Mesendoderm (in vitro differentiated cells): ENCODE measurements at regions not wholly inside any gene's neighbourhood (a gene's known extent, or its start where the extent isn't known, plus 50 kb on each side); places are given as distances from the start of the nearest gene placed in this dataset.

ENCODE experiments used
- DNase-seq: peaks from one replicate; pipeline ENCODE4 v3.0.0; 2013
- H2AK5ac ChIP-seq: 2 replicates; pipeline ENCODE4 v1.6.1; 2013; ENCODE audit warnings: low read length, inconsistent platforms
- H2BK120ac ChIP-seq: 2 replicates; pipeline ENCODE4 v1.6.1; 2013; ENCODE audit warnings: low read depth, mild to moderate bottlenecking, low read length, moderate library complexity, mixed read lengths
- H2BK15ac ChIP-seq: replicated peaks from 2 replicates; pipeline ENCODE4 v1.6.1; 2013; ENCODE audit warnings: low read depth, mild to moderate bottlenecking, moderate library complexity
- H2BK5ac ChIP-seq: 2 replicates; pipeline ENCODE4 v1.6.1; 2013; ENCODE audit warnings: low read length, inconsistent platforms
- H3K18ac ChIP-seq: 2 replicates; pipeline ENCODE4 v1.6.1; 2013; ENCODE audit warnings: mild to moderate bottlenecking, low read length, mixed read lengths
- H3K23ac ChIP-seq: one replicate; pipeline ENCODE4 v1.6.1; 2013; ENCODE audit warnings: low read length
- H3K27ac ChIP-seq: 2 replicates; pipeline ENCODE4 v1.5.1; 2013; ENCODE audit warnings: low read depth, mild to moderate bottlenecking, inconsistent platforms, low read length, moderate library complexity
- H3K27me3 ChIP-seq: 2 replicates; pipeline ENCODE4 v1.6.1; 2013; ENCODE audit warnings: low read length, control low read depth, mild to moderate bottlenecking, inconsistent platforms; ENCODE audit not compliant: insufficient read depth, poor library complexity
- H3K36me3 ChIP-seq: 2 replicates; pipeline ENCODE4 v1.6.1; 2013; ENCODE audit warnings: low read length, inconsistent platforms; ENCODE audit not compliant: control insufficient read depth, insufficient read depth
- H3K4ac ChIP-seq: one replicate; pipeline ENCODE4 v1.6.1; 2013; ENCODE audit warnings: low read depth, mild to moderate bottlenecking, low read length, moderate library complexity
- H3K4me1 ChIP-seq: 2 replicates; pipeline ENCODE4 v1.6.1; 2013; ENCODE audit warnings: low read depth, low read length, inconsistent platforms; ENCODE audit not compliant: control insufficient read depth
- H3K4me2 ChIP-seq: 2 replicates; pipeline ENCODE4 v1.6.1; 2013; ENCODE audit warnings: low read length
- H3K4me3 ChIP-seq: 2 replicates; pipeline ENCODE4 v1.5.1; 2013; ENCODE audit warnings: mild to moderate bottlenecking, low read length
- H3K56ac ChIP-seq: one replicate; pipeline ENCODE4 v1.6.1; 2013; ENCODE audit warnings: low read length
- H3K79me1 ChIP-seq: 2 replicates; pipeline ENCODE4 v1.6.1; 2013; ENCODE audit warnings: low read length, inconsistent platforms
- H3K79me2 ChIP-seq: 2 replicates; pipeline ENCODE4 v1.6.1; 2013; ENCODE audit warnings: mild to moderate bottlenecking, low read length; ENCODE audit not compliant: control insufficient read depth, insufficient read depth
- H3K9ac ChIP-seq: 2 replicates; pipeline ENCODE4 v1.6.1; 2013; ENCODE audit warnings: low read length, inconsistent platforms
- H4K5ac ChIP-seq: one replicate; pipeline ENCODE4 v1.6.1; 2013; ENCODE audit warnings: low read length
- H4K8ac ChIP-seq: one replicate; pipeline ENCODE4 v1.6.1; 2013; ENCODE audit warnings: low read depth, mild to moderate bottlenecking, control low read depth, low read length, moderate library complexity
- WGBS: extraction: QIAGEN DNeasy Blood & Tissue Kit; methylation state at CpG from one replicate; pipeline ENCODE4 v1.1.7; 2013; ENCODE audit warnings: low lambda C conversion rate, missing lambda C conversion rate; ENCODE audit not compliant: insufficient coverage; ENCODE audit errors: extremely low coverage; 5-methylcytosine and 5-hydroxymethylcytosine counted together

DNA sequence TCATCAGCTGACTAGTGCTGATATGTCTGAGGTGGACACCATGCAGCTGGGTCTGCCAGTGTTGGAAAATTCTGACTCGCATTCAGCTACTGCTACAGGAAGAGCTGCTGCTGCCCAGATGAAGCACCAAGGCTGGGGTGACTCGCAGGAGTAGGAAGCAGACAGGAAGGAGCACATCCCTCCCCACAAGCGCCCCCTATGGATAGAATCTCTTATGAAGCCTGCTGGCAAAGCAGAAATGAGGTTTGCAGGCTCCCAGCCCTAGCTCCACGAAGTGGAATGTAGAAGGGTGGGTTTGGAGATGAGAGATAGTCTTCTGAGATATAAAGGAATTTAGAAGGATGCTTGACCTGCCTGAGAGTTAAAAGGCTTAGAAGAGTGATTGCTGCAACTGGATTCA, 443.0 kb downstream of the ACTL7B start:
- Histone ChIP-seq H4K8ac (no peak overlapping the region), H2AK5ac (no peak overlapping the region), H3K18ac (no peak overlapping the region), H3K4me1 (no peaks in the 10 kb centered on the region), H3K4me2 (no peak overlapping the region), H2BK15ac (no peak overlapping the region), H4K5ac (no peak overlapping the region), H3K4me3 (no peak overlapping the region), H2BK5ac (no peak overlapping the region), H3K27ac (no peak overlapping the region), H3K4ac (no peak overlapping the region), H3K79me1 (no peaks in the 10 kb centered on the region), H3K27me3 (no peaks in the 10 kb centered on the region), H3K56ac (no peak overlapping the region), H2BK120ac (no peak overlapping the region), H3K23ac (no peak overlapping the region), H3K36me3 (no peaks in the 10 kb centered on the region), H3K9ac (no peak overlapping the region), H3K79me2 (no peaks in the 10 kb centered on the region)
- peak; percentile 94 for DNase-seq
- WGBS, result no CpG with 5 or more reads among the region's 4 CpGs

DNA sequence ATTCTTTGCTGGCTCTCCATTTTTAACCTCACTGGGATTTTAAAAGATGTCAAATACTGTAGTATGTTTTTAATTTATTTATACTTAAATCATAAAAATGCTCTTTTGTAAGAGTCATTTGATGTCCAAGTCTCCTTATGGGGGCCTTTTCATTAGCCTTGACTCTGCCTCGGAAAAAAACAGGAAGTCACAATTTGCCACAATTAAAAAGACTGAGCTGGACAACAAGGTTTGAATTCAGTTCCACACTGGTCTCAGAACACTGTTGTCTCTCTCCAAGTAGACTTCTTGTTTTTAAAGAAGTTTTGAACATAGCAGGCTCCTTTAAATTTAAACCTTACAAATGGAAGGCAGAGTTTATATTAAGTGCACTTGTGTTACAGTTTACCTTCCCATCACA, 444.2 kb downstream of the ACTL7B start:
- H3K27ac ChIP-seq, result no peak overlapping the region
- H4K5ac ChIP-seq, result no peak overlapping the region
- H3K79me1 ChIP-seq, result no peaks in the 10 kb centered on the region
- no peak overlapping the region for H3K4me3 ChIP-seq
- no peak overlapping the region for H3K56ac ChIP-seq
- no peak overlapping the region for H2BK5ac ChIP-seq
- no peak overlapping the region for H3K23ac ChIP-seq
- no peak overlapping the region for H2BK15ac ChIP-seq
- no peak overlapping the region for H2AK5ac ChIP-seq
- no peaks in the 10 kb centered on the region for H3K36me3 ChIP-seq
- H3K4me2 ChIP-seq, result no peak overlapping the region
- no peaks in the 10 kb centered on the region for H3K4me1 ChIP-seq
- H4K8ac ChIP-seq, result no peak overlapping the region
- H3K18ac ChIP-seq, result no peak overlapping the region
- H3K9ac ChIP-seq, result no peak overlapping the region
- WGBS, result no CpG with 5 or more reads among the region's 1 CpG
- H3K4ac ChIP-seq, result no peak overlapping the region
- H2BK120ac ChIP-seq, result no peak overlapping the region
- H3K27me3 ChIP-seq, result no peaks in the 10 kb centered on the region
- no peak for DNase-seq
- no peaks in the 10 kb centered on the region for H3K79me2 ChIP-seq

DNA sequence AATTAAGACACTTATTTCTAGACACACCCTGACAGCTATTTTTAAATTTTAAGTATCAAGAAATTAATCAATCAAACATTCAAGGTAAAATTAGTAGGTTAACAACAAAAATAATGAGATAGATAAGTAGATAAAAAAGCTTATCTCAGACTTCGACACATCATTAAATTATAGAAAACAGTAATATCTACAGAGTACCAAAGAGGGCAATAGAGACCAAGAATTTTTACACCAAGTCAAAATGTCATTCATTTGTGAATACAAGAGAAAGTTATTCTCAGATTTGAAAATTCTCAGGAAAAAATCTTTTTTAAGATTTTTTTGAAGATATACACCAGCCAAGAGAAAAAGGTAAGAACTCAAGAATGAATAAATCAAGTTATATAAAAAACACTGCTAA, 445.6 kb downstream of the ACTL7B start:
- WGBS, result no CpG with 5 or more reads among the region's 1 CpG
- H3K4me1 ChIP-seq, result no peaks in the 10 kb centered on the region
- no peak overlapping the region for H2BK120ac ChIP-seq
- no peak overlapping the region for H2BK5ac ChIP-seq
- H3K79me1 ChIP-seq, result no peaks in the 10 kb centered on the region
- H3K18ac ChIP-seq, result no peak overlapping the region
- H4K5ac ChIP-seq, result no peak overlapping the region
- H3K56ac ChIP-seq, result no peak overlapping the region
- H3K27me3 ChIP-seq, result no peaks in the 10 kb centered on the region
- H3K27ac ChIP-seq, result no peak overlapping the region
- no peak overlapping the region for H2AK5ac ChIP-seq
- no peak overlapping the region for H3K4me3 ChIP-seq
- no peak overlapping the region for H4K8ac ChIP-seq
- H3K36me3 ChIP-seq, result no peaks in the 10 kb centered on the region
- DNase-seq, result no peak
- H3K79me2 ChIP-seq, result no peaks in the 10 kb centered on the region
- no peak overlapping the region for H3K4me2 ChIP-seq
- H3K4ac ChIP-seq, result no peak overlapping the region
- no peak overlapping the region for H2BK15ac ChIP-seq
- H3K23ac ChIP-seq, result no peak overlapping the region
- no peak overlapping the region for H3K9ac ChIP-seq

DNA sequence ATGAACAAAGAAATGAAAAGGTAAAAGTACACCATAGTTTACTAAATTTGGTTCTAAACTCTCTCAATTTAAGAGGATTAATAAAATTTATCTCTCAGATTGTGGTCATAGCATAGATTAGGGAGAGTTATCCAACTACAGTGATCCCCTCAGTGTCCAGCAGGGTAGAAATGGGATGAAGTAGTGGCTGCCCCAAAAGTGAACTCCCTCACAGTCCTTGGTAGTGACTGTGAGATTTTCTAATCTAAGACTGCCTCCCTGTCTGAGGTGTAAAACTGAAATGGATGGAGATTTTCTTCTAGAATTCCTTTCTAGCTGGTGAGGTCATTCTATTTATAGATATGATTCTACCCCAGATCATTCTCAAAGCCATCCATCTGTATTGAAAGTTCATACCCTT, 455.5 kb downstream of the ACTL7B start:
- Histone ChIP-seq H3K4me3 (no peak overlapping the region), H3K18ac (no peak overlapping the region), H3K4ac (no peak overlapping the region), H3K4me1 (no peaks in the 10 kb centered on the region), H3K27me3 (no peaks in the 10 kb centered on the region), H2BK5ac (no peak overlapping the region), H4K5ac (no peak overlapping the region), H3K56ac (no peak overlapping the region), H3K23ac (no peak overlapping the region), H3K79me1 (no peaks in the 10 kb centered on the region), H3K4me2 (no peak overlapping the region), H2BK15ac (no peak overlapping the region), H4K8ac (no peak overlapping the region), H2BK120ac (no peak overlapping the region), H3K36me3 (no peaks in the 10 kb centered on the region), H3K9ac (no peak overlapping the region), H2AK5ac (no peak overlapping the region), H3K27ac (no peak overlapping the region), H3K79me2 (no peaks in the 10 kb centered on the region)
- DNase-seq, result no peak

DNA sequence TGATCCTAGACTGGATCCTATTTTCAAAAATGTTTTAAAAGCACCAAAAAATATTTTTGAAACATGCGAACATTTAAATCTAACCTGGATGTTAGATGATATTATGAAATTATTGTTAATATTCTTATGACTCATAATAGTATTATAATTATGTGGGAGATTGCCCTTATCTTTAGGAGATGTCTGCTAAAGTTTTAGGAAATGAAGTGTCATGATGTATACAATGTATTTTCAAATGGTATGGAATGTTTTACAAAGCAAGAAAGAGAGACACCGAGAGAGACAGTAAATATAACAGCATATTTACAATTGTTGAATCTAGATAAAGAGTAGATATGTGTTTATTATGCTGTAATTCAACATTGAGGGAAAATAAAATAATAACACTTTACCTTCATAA, 455.9 kb downstream of the ACTL7B start:
- Histone ChIP-seq H3K4me1 (no peaks in the 10 kb centered on the region), H4K8ac (no peak overlapping the region), H2AK5ac (no peak overlapping the region), H2BK15ac (no peak overlapping the region), H3K36me3 (no peaks in the 10 kb centered on the region), H2BK120ac (no peak overlapping the region), H4K5ac (no peak overlapping the region), H3K4me3 (no peak overlapping the region), H3K18ac (no peak overlapping the region), H3K9ac (no peak overlapping the region), H3K79me1 (no peaks in the 10 kb centered on the region), H3K27ac (no peak overlapping the region), H3K23ac (no peak overlapping the region), H3K79me2 (no peaks in the 10 kb centered on the region), H3K4me2 (no peak overlapping the region), H2BK5ac (no peak overlapping the region), H3K4ac (no peak overlapping the region), H3K27me3 (no peaks in the 10 kb centered on the region), H3K56ac (no peak overlapping the region)
- WGBS, result no CpG with 5 or more reads among the region's 2 CpGs
- DNase-seq, result no peak

DNA sequence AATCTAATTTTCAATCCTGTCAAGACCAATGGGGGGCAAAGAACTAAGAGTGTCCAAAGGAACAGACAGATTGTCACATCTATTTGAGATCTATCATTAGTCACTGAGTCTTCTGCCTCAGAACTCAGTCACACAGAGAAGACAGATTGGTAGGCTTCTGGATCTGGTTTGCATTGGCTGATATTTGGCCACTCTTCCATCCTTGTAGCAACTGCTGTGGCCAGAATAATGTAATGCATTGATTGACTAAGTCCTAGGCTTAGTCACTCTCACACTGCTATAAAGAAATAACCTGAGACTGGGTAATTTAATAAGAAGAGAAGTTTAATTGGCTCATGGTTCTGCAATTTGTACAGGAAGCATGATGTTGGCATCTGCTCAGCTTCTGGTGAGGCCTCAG, 458.5 kb downstream of the ACTL7B start:
- Histone ChIP-seq H3K9ac (no peak overlapping the region), H3K4me1 (no peaks in the 10 kb centered on the region), H3K36me3 (no peaks in the 10 kb centered on the region), H3K56ac (no peak overlapping the region), H3K4ac (no peak overlapping the region), H2BK15ac (no peak overlapping the region), H3K79me2 (no peaks in the 10 kb centered on the region), H2AK5ac (no peak overlapping the region), H3K4me3 (no peak overlapping the region), H3K27ac (no peak overlapping the region), H3K23ac (no peak overlapping the region), H2BK120ac (no peak overlapping the region), H2BK5ac (no peak overlapping the region), H3K18ac (no peak overlapping the region), H3K27me3 (no peaks in the 10 kb centered on the region), H4K8ac (no peak overlapping the region), H4K5ac (no peak overlapping the region), H3K79me1 (no peaks in the 10 kb centered on the region), H3K4me2 (no peak overlapping the region)
- DNase-seq, result no peak
